ENCODE measurements at regions not wholly inside any gene's neighbourhood (a gene's known extent, or its start where the extent isn't known, plus 50 kb on each side); places are given as distances from the start of the nearest gene placed in this dataset.
"Not testable (repeated sequence)": the region's sequence is repeated elsewhere in the genome, so short reads cannot be mapped to it uniquely, and the experiment has no call there.

DNA sequence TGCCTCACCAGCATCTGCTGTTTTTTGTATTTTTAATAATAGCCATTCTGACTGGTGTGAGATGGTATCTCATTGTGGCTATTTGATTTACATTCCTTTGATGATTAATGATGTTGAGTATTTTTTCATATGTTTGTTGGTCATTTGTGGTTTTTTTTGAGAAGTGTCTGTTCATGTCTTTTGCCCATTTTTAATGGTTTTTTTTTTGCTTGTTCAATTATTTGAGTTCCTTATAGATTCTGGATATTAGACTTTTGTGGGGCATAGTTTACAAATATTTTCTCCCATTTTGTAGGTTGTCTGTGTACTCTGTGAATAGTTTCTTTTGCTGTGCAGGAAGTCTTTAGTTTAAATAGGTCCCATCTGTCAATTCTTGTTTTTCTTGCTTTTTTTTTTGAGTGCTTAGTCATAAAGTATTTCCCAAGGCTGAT lies 148.1 kb downstream of the NPR3 start:
- DNase-seq (ENCODE audit: extremely low read depth, insufficient read length): no peak
- no peak overlapping the region for H3K4me3 ChIP-seq (replicated peaks; ENCODE audit: low read depth, low read length)
- no peaks in the 10 kb centered on the region for H3K36me3 ChIP-seq (ENCODE audit: control insufficient read depth, insufficient read depth, low read length)
- TF ChIP-seq, protein P1, sequence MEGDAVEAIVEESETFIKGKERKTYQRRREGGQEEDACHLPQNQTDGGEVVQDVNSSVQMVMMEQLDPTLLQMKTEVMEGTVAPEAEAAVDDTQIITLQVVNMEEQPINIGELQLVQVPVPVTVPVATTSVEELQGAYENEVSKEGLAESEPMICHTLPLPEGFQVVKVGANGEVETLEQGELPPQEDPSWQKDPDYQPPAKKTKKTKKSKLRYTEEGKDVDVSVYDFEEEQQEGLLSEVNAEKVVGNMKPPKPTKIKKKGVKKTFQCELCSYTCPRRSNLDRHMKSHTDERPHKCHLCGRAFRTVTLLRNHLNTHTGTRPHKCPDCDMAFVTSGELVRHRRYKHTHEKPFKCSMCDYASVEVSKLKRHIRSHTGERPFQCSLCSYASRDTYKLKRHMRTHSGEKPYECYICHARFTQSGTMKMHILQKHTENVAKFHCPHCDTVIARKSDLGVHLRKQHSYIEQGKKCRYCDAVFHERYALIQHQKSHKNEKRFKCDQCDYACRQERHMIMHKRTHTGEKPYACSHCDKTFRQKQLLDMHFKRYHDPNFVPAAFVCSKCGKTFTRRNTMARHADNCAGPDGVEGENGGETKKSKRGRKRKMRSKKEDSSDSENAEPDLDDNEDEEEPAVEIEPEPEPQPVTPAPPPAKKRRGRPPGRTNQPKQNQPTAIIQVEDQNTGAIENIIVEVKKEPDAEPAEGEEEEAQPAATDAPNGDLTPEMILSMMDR (IDR thresholded peaks at IDR 0.05; ENCODE audit: insufficient read depth, low read length, poor library complexity, severe bottlenecking): no peak
- H3K27me3 ChIP-seq (replicated peaks; ENCODE audit: control insufficient read depth, insufficient read depth, low read length): no peaks in the 10 kb centered on the region

DNA sequence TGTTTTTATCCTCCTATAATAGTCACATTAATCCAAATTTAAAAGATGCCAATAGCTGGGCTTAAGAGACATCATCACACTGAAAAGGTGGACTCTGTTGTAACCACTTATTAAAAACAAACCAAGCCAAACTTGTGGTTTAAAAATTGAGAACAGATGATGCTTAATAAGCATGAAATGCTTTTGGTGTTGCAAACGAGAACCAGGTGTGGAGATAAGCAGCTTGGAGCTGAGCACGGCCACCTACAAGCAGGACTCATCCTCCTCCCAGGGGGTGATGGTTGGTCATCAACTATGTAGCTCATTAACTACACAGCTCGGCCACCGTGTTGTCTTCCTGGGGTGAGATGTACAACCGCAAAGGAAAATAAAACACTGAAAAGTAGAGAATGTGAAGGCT lies 154.4 kb downstream of the NPR3 start:
- TF ChIP-seq, protein P1 (IDR thresholded peaks at IDR 0.05; ENCODE audit: insufficient read depth, low read length, poor library complexity, severe bottlenecking): no peak
- Histone ChIP-seq H3K36me3 (ENCODE audit: control insufficient read depth, insufficient read depth, low read length) (no peaks in the 10 kb centered on the region), H3K4me3 (replicated peaks; ENCODE audit: low read depth, low read length) (no peak overlapping the region), H3K27me3 (replicated peaks; ENCODE audit: control insufficient read depth, insufficient read depth, low read length) (no peaks in the 10 kb centered on the region)
- DNase-seq (ENCODE audit: extremely low read depth, insufficient read length): no peak

DNA sequence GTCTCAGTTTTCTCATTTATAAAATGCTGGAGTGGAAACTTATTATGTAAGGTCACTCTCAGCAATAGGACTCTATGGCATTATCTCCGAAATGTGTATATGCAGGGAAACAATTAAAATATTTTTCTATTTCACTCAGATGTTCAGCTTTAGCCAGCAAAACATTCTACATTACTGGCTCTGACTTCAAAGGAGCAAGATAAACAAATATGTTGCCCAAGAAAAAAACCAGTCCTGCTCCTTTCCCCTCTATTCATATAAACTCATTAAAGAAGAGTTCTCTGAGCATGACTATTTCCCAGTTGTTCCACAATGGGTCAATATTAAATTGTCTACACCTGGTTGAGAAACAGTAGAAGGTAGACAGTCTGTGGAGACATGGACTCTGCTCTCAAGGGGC lies 155.0 kb downstream of the NPR3 start:
- no peak for DNase-seq (ENCODE audit: extremely low read depth, insufficient read length)
- TF ChIP-seq, protein P1 (IDR thresholded peaks at IDR 0.05; ENCODE audit: insufficient read depth, low read length, poor library complexity, severe bottlenecking): no peak
- no peak overlapping the region for H3K4me3 ChIP-seq (replicated peaks; ENCODE audit: low read depth, low read length)
- H3K36me3 ChIP-seq (ENCODE audit: control insufficient read depth, insufficient read depth, low read length): no peaks in the 10 kb centered on the region
- no peaks in the 10 kb centered on the region for H3K27me3 ChIP-seq (replicated peaks; ENCODE audit: control insufficient read depth, insufficient read depth, low read length)

DNA sequence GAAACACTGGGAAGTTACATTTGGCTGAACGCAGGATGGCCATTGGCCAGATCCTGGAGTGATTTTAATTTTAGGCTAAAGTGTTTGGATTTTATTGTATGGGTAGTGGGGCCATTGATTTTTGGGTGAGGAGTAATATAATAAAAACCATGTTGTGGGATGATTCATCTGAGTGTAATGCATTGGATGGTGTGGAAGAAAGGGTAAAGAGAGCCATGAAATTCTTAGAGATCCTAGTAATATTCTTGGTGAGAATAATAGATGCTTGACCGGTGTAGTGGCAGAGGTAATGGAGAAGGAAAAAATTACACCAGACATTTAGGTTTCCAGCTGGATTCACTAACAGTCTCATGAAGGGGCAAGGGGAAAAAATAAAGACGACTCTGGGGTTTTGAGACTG lies 158.1 kb downstream of the NPR3 start:
- Histone ChIP-seq H3K27me3 (replicated peaks; ENCODE audit: control insufficient read depth, insufficient read depth, low read length) (no peaks in the 10 kb centered on the region), H3K4me3 (replicated peaks; ENCODE audit: low read depth, low read length) (no peak overlapping the region), H3K36me3 (ENCODE audit: control insufficient read depth, insufficient read depth, low read length) (no peaks in the 10 kb centered on the region)
- DNase-seq (ENCODE audit: extremely low read depth, insufficient read length): no peak
- TF ChIP-seq, protein P1 (IDR thresholded peaks at IDR 0.05; ENCODE audit: insufficient read depth, low read length, poor library complexity, severe bottlenecking): no peak

DNA sequence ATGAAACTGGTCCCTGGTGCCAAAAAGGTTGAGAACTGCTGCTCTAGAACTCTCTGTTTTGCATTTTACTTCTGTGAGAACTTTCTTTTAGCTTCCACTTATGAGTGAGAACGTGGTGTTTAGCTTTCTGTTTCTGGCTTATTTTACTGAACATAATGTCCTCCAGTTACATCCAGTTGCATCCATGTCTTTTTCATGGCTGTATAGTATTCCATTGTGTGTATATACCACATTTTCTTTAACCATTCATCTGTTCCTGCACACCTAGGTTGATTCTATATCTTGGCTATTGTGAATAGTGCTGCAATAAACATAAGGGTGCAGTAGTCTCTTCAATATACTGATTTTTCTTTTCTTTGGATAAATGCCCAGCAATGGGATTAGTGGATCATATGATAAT lies 165.7 kb downstream of the NPR3 start:
- Histone ChIP-seq H3K36me3 (ENCODE audit: control insufficient read depth, insufficient read depth, low read length) (no peaks in the 10 kb centered on the region), H3K27me3 (replicated peaks; ENCODE audit: control insufficient read depth, insufficient read depth, low read length) (no peaks in the 10 kb centered on the region), H3K4me3 (replicated peaks; ENCODE audit: low read depth, low read length) (no peak overlapping the region)
- DNase-seq (ENCODE audit: extremely low read depth, insufficient read length): no peak
- TF ChIP-seq, protein P1 (IDR thresholded peaks at IDR 0.05; ENCODE audit: insufficient read depth, low read length, poor library complexity, severe bottlenecking): no peak

DNA sequence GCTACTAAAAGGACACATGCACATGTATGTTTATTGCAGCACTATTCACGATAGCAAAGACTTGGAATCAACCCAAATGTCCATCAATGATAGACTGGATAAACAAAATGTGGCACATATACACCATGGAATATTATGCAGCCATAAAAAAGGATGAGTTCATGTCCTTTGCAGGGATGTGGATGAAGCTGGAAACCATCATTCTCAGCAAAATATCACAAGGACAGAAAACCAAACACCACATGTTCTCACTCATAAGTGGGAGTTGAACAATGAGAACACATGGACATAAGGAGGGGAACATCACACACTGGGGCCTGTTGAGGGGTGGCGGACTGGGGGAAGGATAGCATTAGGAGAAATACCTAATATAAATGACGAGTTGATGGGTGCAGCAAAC lies 168.2 kb downstream of the NPR3 start:
- not testable (repeated sequence) for H3K4me3 ChIP-seq (replicated peaks; ENCODE audit: low read depth, low read length); DNase-seq (ENCODE audit: extremely low read depth, insufficient read length); H3K36me3 ChIP-seq (ENCODE audit: control insufficient read depth, insufficient read depth, low read length); H3K27me3 ChIP-seq (replicated peaks; ENCODE audit: control insufficient read depth, insufficient read depth, low read length)

All from GM06990 (cell line).